Caco-2 (cell line): ENCODE measurements at regions not wholly inside any gene's neighbourhood (a gene's known extent, or its start where the extent isn't known, plus 50 kb on each side); places are given as distances from the start of the nearest gene placed in this dataset.

ENCODE experiments used
- BruUV-seq: library from RNA; stranded (reverse); fragments of 400-500 nt; replicated peaks from 2 replicates; lab custom pipeline; 2021; lab: Mats Ljungman, UMichigan
- CTCF ChIA-PET: fragments of 300-600 bp; sonication (Branson Sonifier 250); formaldehyde crosslinking; loops from one replicate; lab custom pipeline; 2022; ENCODE audit warnings: antibody characterized with exemption; lab: Charles Lee
- POLR2A ChIA-PET: fragments of 300-600 bp; sonication (Branson Sonifier 250); formaldehyde crosslinking; loops from one replicate; lab custom pipeline; 2022; ENCODE audit warnings: antibody characterized with exemption; lab: Charles Lee
- DNase-seq, 2 experiments: peaks; one replicate each; pipeline versions ENCODE4 v3.0.0 to v3.0.0-alpha.2; 2020 to 2022
- H3K27me3 ChIP-seq: replicated peaks from 2 replicates; pipeline ENCODE4 v1.6.0; 2011; ENCODE audit warnings: low read length; ENCODE audit not compliant: control insufficient read depth, insufficient read depth
- H3K36me3 ChIP-seq: 2 replicates; pipeline ENCODE4 v1.5.1; 2011; ENCODE audit warnings: low read length; ENCODE audit not compliant: control insufficient read depth, insufficient read depth
- H3K4me1 ChIP-seq: fragments of 250-450 bp; sonication (Bioruptor Pico); 2 replicates; pipeline ENCODE4 v1.5.1; 2020; ENCODE audit warnings: mild to moderate bottlenecking
- H3K4me3 ChIP-seq: 2 replicates; pipeline ENCODE4 v1.5.1; 2011; ENCODE audit warnings: low read depth, mild to moderate bottlenecking, control low read depth, low read length
- H3K9me3 ChIP-seq: fragments of 250-450 bp; sonication (Bioruptor Pico); 2 replicates; pipeline ENCODE4 v1.5.1; 2020; ENCODE audit warnings: mild to moderate bottlenecking, moderate library complexity
- H3K27ac Mint-ChIP-seq: one replicate; pipeline ENCODE4 v1.8.0; 2022; ENCODE audit warnings: mixed read lengths; ENCODE audit not compliant: unreplicated experiment
- H3K27me3 Mint-ChIP-seq: one replicate; pipeline ENCODE4 v1.8.0; 2022; ENCODE audit warnings: mixed read lengths; ENCODE audit not compliant: insufficient read depth, unreplicated experiment
- H3K36me3 Mint-ChIP-seq: one replicate; pipeline ENCODE4 v1.8.0; 2022; ENCODE audit warnings: mild to moderate bottlenecking, mixed read lengths; ENCODE audit not compliant: insufficient read depth, unreplicated experiment
- H3K4me1 Mint-ChIP-seq: one replicate; pipeline ENCODE4 v1.8.0; 2022; ENCODE audit warnings: low read depth, mixed read lengths; ENCODE audit not compliant: unreplicated experiment
- H3K4me3 Mint-ChIP-seq: one replicate; pipeline ENCODE4 v1.8.0; 2022; ENCODE audit warnings: mild to moderate bottlenecking, moderate library complexity, mixed read lengths; ENCODE audit not compliant: unreplicated experiment
- H3K9me3 Mint-ChIP-seq: one replicate; pipeline ENCODE4 v1.8.0; 2022; ENCODE audit warnings: mixed read lengths; ENCODE audit not compliant: unreplicated experiment
- intact Hi-C: fragments of 100-400 bp; cut with micrococcal nuclease; formaldehyde crosslinking; loops from one replicate; pipeline ENCODE4 v1.10.0; 2022; ENCODE audit not compliant: unreplicated experiment
- TF ChIP-seq, protein P1 (sequence below), 2 experiments: fragments of 200-600 bp in 1 of 2; IDR thresholded peaks; 1 replicate in 1 of 2; 2 replicates in 1 of 2; pipeline versions ENCODE4 v1.5.1 to v1.8.0; 2011 to 2022; ENCODE audit warnings: antibody characterized with exemption in 1 of 2, control low read depth in 1 of 2, inconsistent platforms in 1 of 2, low read depth in 1 of 2, low read length in 1 of 2, mild to moderate bottlenecking in 1 of 2, moderate library complexity in 1 of 2; ENCODE audit not compliant: insufficient read depth in 1 of 2, severe bottlenecking in 1 of 2, unreplicated experiment in 1 of 2

DNA sequence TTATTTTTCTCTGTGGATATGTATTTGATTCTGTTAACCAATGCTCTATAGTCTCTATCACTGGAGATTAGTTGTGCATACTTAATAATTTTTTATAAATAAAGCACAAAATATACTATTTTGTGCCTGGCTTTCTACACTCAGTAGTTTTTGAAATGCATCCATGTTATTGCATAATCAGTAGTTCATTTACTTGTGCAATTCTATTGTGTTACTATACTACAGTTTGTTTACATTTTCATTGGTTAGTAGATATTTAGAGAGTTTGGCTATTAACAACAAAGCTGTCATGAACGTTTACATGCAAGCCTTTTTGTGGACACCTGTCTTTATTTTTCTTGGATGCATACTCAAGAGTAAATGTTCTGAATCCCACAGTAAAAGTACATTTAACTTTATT, 265.0 kb upstream of the FAT4 start:
- ChIA-PET CTCF (no interaction called here), POLR2A (no interaction called here)
- no peaks in the 10 kb centered on the region for H3K4me1 Mint-ChIP-seq
- BruUV-seq: no TSS peak
- no peaks in the 10 kb centered on the region for H3K27me3 ChIP-seq
- no peak overlapping the region for H3K4me3 Mint-ChIP-seq
- no peaks in the 10 kb centered on the region for H3K36me3 ChIP-seq
- DNase-seq: no peak
- TF ChIP-seq, protein P1, sequence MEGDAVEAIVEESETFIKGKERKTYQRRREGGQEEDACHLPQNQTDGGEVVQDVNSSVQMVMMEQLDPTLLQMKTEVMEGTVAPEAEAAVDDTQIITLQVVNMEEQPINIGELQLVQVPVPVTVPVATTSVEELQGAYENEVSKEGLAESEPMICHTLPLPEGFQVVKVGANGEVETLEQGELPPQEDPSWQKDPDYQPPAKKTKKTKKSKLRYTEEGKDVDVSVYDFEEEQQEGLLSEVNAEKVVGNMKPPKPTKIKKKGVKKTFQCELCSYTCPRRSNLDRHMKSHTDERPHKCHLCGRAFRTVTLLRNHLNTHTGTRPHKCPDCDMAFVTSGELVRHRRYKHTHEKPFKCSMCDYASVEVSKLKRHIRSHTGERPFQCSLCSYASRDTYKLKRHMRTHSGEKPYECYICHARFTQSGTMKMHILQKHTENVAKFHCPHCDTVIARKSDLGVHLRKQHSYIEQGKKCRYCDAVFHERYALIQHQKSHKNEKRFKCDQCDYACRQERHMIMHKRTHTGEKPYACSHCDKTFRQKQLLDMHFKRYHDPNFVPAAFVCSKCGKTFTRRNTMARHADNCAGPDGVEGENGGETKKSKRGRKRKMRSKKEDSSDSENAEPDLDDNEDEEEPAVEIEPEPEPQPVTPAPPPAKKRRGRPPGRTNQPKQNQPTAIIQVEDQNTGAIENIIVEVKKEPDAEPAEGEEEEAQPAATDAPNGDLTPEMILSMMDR (IDR thresholded peaks at IDR 0.05; ENCODE audit: insufficient read depth in 1 of 2, low read depth in 1 of 2, low read length in 1 of 2, severe bottlenecking in 1 of 2, unreplicated experiment in 1 of 2): no peak
- intact Hi-C loops: no loop called here
- H3K4me3 ChIP-seq: no peak overlapping the region
- no peaks in the 10 kb centered on the region for H3K36me3 Mint-ChIP-seq
- no peak overlapping the region for H3K27ac Mint-ChIP-seq
- H3K9me3 Mint-ChIP-seq: no peaks in the 10 kb centered on the region
- H3K27me3 Mint-ChIP-seq: no peaks in the 10 kb centered on the region
- no peaks in the 10 kb centered on the region for H3K9me3 ChIP-seq
- no peaks in the 10 kb centered on the region for H3K4me1 ChIP-seq

DNA sequence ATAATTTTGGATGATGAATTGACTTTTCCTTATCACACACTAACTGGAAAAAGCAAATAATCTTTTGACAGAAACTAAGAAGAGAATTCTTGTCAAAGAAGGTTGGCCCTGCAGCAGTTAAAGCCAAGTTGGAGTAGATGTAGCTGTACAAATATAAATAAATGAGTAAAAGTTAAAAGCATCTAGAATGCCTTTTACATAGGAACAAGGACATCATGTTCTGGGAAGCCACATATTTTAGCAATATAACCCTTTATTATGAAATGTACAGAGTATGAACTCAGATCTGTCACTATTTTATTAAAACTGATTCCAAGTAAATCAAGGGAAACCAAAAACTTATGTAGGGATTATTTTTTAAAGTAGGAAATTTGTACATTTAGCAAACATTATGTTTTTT, 269.4 kb upstream of the FAT4 start:
- BruUV-seq: no TSS peak
- ChIA-PET CTCF (no interaction called here), POLR2A (no interaction called here)
- Histone ChIP-seq H3K36me3 (no peaks in the 10 kb centered on the region), H3K9me3 (no peaks in the 10 kb centered on the region), H3K4me1 (no peaks in the 10 kb centered on the region), H3K27me3 (no peaks in the 10 kb centered on the region), H3K4me3 (no peak overlapping the region)
- Mint-ChIP-seq H3K9me3 (no peaks in the 10 kb centered on the region), H3K27me3 (no peaks in the 10 kb centered on the region), H3K36me3 (no peaks in the 10 kb centered on the region), H3K27ac (no peak overlapping the region), H3K4me1 (no peaks in the 10 kb centered on the region), H3K4me3 (no peak overlapping the region)
- intact Hi-C loops: no loop called here
- TF ChIP-seq, protein P1 (IDR thresholded peaks at IDR 0.05; ENCODE audit: insufficient read depth in 1 of 2, low read depth in 1 of 2, low read length in 1 of 2, severe bottlenecking in 1 of 2, unreplicated experiment in 1 of 2): no peak
- no peak for DNase-seq

DNA sequence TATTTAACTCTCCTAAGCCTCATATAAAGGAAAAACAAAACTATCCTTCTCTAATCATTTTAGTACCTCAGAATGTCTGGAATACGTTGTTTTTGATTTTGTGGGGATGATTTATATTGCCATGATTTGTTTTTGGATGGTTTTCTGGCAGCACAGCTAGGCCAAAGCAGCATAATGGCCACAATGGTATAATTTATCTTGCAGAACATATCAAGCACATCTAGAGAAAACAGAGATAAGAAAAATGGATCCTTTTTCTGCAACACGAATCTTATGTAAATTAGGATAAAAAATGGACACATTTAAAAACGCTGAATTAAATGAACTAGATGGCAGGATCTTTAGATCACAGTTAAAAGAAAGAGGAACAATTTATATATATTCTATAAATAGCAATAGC, 269.9 kb upstream of the FAT4 start:
- no peak for DNase-seq
- Histone ChIP-seq H3K4me1 (no peaks in the 10 kb centered on the region), H3K36me3 (no peaks in the 10 kb centered on the region), H3K9me3 (no peaks in the 10 kb centered on the region), H3K27me3 (no peaks in the 10 kb centered on the region), H3K4me3 (no peak overlapping the region)
- POLR2A ChIA-PET: no interaction called here
- no peaks in the 10 kb centered on the region for H3K27me3 Mint-ChIP-seq
- no peak overlapping the region for H3K4me3 Mint-ChIP-seq
- no peak overlapping the region for H3K27ac Mint-ChIP-seq
- no TSS peak for BruUV-seq
- CTCF ChIA-PET: no interaction called here
- intact Hi-C loops: no loop called here
- no peaks in the 10 kb centered on the region for H3K9me3 Mint-ChIP-seq
- H3K36me3 Mint-ChIP-seq: no peaks in the 10 kb centered on the region
- TF ChIP-seq, protein P1 (IDR thresholded peaks at IDR 0.05; ENCODE audit: insufficient read depth in 1 of 2, low read depth in 1 of 2, low read length in 1 of 2, severe bottlenecking in 1 of 2, unreplicated experiment in 1 of 2): no peak
- no peaks in the 10 kb centered on the region for H3K4me1 Mint-ChIP-seq
